HG03521 (cell line): ENCODE measurements at regions not wholly inside any gene's neighbourhood (a gene's known extent, or its start where the extent isn't known, plus 50 kb on each side); places are given as distances from the start of the nearest gene placed in this dataset.
"Not testable (repeated sequence)": the region's sequence is repeated elsewhere in the genome, so short reads cannot be mapped to it uniquely, and the experiment has no call there.

Experiments
- ATAC-seq: cut with Tn5 transposase; IDR thresholded peaks from one replicate; pipeline ENCODE4 v1.9.1; 2021; ENCODE audit warnings: mild to moderate bottlenecking, moderate library complexity; ENCODE audit not compliant: unreplicated experiment

GRCh38 chrX:16067886-16068515 lies 55.4 kb upstream of the GRPR start:
- ATAC-seq, result peak; percentile 54

GRCh38 chrX:16063921-16064320 lies 59.4 kb upstream of the GRPR start:
- no peak for ATAC-seq

GRCh38 chrX:16063141-16063540 lies 60.2 kb upstream of the GRPR start:
- no peak for ATAC-seq

- no peak for ATAC-seq
Measured at GRCh38 chrX:16061296-16061695, 62.1 kb upstream of the GRPR start.

- ATAC-seq, result no peak
Measured at GRCh38 chrX:16060252-16060651, 63.1 kb upstream of the GRPR start.

- not testable (repeated sequence) for ATAC-seq
Measured at GRCh38 chrX:16049126-16049525, 74.2 kb upstream of the GRPR start.

- ATAC-seq, result no peak
Measured at GRCh38 chrX:16042980-16043379, 80.4 kb upstream of the GRPR start.

- ATAC-seq, result no peak
Measured at GRCh38 chrX:16039834-16040233, 83.5 kb upstream of the GRPR start.

GRCh38 chrX:16039363-16039762 lies 84.0 kb upstream of the GRPR start:
- ATAC-seq, result no peak

GRCh38 chrX:16033331-16033730 lies 90.0 kb upstream of the GRPR start:
- ATAC-seq, result no peak

- no peak for ATAC-seq
Measured at GRCh38 chrX:16028576-16028975, 94.8 kb upstream of the GRPR start.

GRCh38 chrX:16023790-16024734 lies 99.3 kb upstream of the GRPR start:
- ATAC-seq, result peak; percentile 94

GRCh38 chrX:16022580-16023200 lies 100.7 kb upstream of the GRPR start:
- no peak for ATAC-seq

- no peak for ATAC-seq
Measured at GRCh38 chrX:16018291-16018690, 105.1 kb upstream of the GRPR start.

GRCh38 chrX:16014171-16014570 lies 109.2 kb upstream of the GRPR start:
- no peak for ATAC-seq

GRCh38 chrX:16012250-16012649 lies 111.1 kb upstream of the GRPR start:
- ATAC-seq, result no peak

GRCh38 chrX:16005917-16006316 lies 117.4 kb upstream of the GRPR start:
- ATAC-seq, result no peak

GRCh38 chrX:16002185-16002584 lies 121.2 kb upstream of the GRPR start:
- ATAC-seq, result no peak

GRCh38 chrX:15998350-15998749 lies 125.0 kb upstream of the GRPR start:
- no peak for ATAC-seq

GRCh38 chrX:15989716-15990115 lies 133.6 kb upstream of the GRPR start:
- ATAC-seq, result no peak

GRCh38 chrX:15988661-15989603 lies 134.3 kb upstream of the AP1S2 start:
- ATAC-seq, result no peak
